CD4-positive, alpha-beta T cell treated with Interleukin-2 at 100 ng/mL for 4 hours (primary cell): ENCODE measurements at regions not wholly inside any gene's neighbourhood (a gene's known extent, or its start where the extent isn't known, plus 50 kb on each side); places are given as distances from the start of the nearest gene placed in this dataset.

Experiments used
- DNase-seq: peaks from one replicate; pipeline ENCODE4 v3.0.0-alpha.2; 2020; ENCODE audit warnings: low spot score

GRCh38 chr19:31664096-31664495 lies 314.9 kb upstream of the TSHZ3 start:
- DNase-seq: no peak

DNA sequence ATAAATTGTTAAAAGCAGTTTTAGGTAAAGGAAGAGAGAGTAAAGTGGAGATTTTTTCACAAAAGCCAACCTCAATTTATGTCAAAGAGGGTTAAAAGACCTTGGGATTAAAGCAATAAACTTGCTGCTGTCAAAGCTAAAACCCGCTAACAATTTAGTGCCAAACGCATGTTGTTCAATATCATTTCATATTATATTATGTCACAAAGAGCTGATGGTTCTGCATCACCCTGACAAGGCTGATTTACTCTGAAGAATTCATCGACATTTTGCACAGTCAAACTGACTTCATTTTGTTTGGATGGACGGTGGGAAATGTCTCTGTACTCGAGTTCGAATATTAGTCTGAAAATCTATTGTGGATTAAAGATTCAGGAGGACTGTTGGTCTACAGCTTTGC lies 315.8 kb upstream of the TSHZ3 start:
- no peak for DNase-seq

DNA sequence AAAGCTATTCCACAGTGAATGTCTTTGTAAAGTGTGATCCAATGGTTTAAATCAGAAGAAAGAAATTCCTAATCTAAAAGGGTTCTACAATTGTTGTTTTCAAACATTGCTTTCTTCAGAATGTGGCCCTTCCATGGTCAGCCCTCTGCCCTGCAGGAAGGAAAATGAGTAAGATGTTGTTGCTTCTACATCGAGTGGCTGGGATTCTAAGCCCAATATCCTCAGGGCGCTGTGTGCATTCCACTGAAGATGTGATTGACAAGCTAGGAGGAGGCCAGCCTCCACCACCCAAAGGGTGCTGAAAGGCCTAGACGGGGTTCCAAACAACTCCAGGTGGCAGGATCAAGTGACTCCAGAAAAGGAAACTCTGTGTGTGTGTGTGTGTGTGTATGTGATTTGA lies 316.9 kb upstream of the TSHZ3 start:
- no peak for DNase-seq

GRCh38 chr19:31667106-31667505 lies 317.9 kb upstream of the TSHZ3 start:
- DNase-seq: no peak

- no peak for DNase-seq
Measured at GRCh38 chr19:31668921-31669320, 319.7 kb upstream of the TSHZ3 start.

GRCh38 chr19:31670931-31671330 lies 321.7 kb upstream of the TSHZ3 start:
- DNase-seq: no peak

- no peak for DNase-seq
Measured at GRCh38 chr19:31671411-31672035, 322.3 kb upstream of the TSHZ3 start.

- DNase-seq: no peak
Measured at GRCh38 chr19:31674503-31675192, 325.4 kb upstream of the TSHZ3 start.

DNA sequence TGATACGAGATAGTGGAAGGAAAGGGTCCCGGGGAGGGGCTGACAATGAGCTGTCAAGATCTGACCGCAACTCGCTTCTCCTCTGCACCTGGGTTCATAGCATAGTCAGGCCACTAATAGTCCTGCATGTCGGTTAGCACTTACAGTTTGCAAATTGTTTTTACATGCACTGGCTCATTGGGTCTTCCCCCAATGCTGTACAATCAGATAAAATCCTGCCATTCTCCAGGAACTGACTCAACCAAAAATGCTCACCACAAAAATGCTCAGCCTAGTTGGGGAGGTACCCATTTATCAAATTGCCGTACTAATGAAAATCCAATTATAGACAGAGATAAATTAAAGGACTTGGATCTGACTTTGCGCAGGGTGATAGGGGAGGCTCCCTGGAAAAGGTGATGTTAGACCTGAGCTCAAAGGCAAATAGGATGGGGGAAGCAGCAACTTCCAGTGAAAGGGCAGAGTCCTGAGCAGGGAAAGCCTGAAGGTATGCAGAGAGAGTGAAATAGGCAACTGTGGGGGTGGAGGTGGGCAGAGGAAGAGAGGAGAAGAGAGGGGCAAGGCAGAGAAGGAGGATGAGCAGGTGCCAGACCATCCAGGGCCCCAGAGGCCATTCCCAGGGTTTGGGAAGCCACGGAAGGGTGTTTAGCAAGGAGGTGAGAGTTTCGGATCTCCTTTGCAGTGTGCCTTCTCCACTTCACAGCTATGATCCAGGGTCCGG lies 326.1 kb upstream of the TSHZ3 start:
- no peak for DNase-seq

DNA sequence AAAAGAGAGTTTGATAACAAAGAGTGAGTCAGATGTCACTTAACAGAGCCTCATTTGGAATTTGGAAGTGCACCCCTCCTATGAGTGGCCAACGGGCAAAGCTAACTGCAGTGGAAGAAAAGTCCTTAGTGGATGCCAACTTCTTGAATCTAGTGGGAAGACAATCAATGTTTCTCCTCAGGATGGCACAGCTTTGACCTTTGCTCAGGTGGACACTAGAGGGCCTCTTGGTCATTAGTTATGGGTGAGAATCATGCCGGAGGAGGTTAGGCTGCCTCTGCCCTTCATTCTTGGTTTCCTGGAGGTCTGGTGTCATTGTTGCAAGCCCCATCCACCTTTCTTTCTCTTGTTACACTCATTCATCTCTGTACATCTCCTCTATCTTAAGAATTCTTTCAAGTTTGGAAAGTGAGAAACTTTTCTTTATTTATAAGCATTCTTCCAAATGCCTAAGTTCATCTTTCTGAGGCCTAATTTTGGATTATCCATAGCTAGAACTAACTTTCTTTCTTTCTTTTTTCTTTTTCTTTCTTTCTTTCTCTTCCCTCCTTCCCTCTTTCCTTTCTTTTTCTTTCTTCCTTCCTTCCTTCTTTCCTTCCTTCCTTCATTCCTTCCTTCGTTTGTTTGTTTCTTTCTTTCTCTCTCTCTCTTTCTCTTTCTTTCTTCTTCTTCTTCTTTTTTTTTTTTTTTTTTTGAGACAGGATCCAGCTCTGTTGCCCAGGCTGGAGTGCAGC lies 327.2 kb upstream of the TSHZ3 start:
- DNase-seq: no peak

DNA sequence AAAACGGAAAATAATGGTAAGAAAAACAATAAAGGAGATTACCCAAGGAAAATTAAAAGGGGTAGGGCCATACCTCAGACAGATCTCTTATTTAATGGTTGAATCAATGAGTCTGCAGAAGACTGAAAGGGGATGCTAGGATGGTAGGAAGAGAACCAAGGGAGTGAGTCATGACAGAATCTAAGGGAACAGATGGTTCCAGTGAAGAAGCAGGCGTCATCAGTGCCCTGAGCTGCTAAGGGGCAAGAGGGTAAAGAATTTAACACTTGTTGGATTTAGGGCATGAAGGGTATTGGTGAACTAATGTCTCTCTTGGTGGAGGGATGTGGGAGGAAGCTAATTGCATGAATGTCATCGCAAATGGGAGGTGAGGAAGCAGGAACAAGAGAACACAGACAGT lies 329.2 kb upstream of the TSHZ3 start:
- DNase-seq: no peak

DNA sequence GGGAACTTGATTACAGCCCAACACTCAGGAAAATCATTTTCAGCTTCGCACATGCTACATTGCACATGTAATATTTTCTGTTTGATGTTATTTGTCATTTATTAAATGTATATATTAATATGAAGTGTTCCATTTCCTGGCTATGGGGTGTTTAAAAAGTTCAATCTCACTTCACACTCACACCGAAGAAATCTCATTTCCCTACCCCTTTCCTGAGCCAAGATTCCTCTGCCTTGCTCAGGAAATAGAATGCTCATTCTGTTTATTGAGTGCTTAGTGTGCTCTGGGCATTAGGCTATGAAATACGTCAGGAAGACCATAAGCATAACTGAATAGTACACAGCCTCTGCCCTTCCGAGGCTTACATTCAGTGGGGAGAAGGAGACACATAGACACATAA lies 331.9 kb upstream of the TSHZ3 start:
- DNase-seq: no peak

- no peak for DNase-seq
Measured at GRCh38 chr19:31693131-31693932, 344.1 kb upstream of the TSHZ3 start.

- DNase-seq: no peak
Measured at GRCh38 chr19:31693933-31694269, 344.7 kb upstream of the TSHZ3 start.

GRCh38 chr19:31694761-31695160 lies 345.5 kb upstream of the TSHZ3 start:
- DNase-seq: no peak

DNA sequence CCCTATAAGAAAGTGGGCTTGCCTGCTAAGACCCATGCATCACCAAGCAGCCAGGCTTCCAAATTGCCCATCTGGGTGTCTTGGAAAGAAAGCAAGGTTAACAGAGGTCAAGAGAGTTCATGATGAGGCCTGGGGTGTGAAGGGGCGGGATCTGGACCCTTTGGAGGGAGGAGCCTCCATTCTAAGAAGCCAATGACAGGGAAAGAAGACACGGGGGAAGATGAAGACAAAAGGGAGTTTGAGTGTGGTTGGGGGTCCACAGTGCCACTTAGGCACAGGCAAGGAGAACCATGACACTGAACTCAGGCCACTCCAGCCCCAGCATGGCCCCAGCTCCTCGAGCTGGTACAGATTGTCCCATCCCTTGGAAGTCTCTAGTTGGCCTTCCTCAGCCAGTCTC lies 350.2 kb upstream of the TSHZ3 start:
- no peak for DNase-seq

GRCh38 chr19:31701146-31701545 lies 351.9 kb upstream of the TSHZ3 start:
- no peak for DNase-seq

DNA sequence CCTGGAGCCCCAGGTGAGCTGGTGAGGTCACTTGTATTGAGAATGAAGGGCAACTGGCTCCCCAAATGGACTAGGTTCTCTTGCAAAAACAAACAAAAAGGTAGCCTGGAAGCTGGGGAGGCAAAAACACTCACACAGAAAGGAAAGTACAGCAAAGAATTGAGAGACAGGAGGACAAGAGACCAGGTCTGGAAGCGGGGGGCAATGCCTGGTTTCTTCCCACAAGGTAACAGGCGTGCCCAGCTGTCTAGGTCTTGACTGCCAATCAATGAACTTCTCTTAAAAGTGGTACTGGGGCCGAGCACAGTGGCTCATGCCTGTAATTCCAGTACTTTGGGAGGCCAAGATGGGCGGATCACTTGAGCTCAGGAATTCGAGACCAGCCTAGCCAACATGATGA lies 356.4 kb upstream of the TSHZ3 start:
- no peak for DNase-seq

DNA sequence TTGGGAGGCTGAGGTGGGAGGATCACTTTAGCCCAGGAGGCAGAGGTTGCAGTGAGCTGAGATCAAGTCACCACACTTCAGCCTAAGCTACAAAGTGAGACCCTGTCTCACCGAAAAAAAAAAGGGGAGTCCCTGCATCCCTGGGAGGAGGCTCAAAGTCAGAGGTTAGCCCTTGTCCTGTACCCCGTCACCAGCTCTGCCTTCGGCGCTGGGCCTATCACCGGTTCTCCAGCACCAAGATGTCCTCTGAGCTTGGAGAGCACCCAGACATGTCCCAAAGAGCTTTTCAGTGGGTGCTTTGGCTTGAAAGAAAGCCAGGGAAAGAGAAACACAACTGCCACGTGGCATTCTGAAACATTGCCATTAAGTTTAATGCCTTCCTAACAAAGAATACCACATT lies 356.9 kb upstream of the TSHZ3 start:
- DNase-seq: no peak

DNA sequence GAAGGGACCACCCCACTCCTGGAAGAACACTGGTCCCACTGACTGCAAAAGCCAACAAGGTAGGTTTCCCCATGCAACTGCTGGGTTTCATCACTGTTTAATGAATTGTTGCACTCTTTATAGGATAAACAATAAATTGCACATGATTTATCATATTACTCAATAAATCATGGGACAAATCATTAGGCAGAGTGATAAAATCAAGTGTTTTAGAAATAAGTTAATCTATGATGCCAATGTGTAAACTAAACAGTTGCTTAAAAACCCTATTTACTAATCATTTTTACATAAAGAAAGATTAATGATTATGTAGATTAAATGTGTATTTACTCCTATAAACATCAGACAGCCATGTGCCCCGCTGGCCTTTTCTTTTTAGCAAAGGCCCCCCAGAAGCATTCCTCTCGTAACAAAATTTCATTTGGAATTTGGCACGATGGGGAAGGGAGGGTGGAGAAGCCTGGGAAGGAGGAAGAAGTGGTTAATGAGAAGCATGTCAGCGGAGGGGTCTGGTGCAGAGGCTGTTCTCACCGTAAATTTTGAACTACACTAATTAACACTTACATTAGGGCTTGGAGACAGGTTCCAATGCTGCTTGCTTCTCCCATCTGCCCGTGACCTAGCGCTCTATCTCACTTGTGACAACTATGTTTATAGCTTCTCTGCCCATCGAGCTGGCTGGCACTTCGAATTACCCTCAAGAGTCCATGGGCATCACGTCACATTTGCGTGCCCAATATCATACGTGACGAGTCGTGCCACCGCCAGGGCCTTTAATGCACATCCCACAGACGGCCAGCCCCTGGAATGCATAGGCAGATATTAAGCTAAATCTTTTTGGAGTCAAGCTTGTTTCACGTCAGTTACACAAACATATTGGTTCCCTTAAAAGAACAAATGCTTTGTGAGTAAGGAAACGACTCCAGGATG lies 357.7 kb upstream of the TSHZ3 start:
- no peak for DNase-seq

DNA sequence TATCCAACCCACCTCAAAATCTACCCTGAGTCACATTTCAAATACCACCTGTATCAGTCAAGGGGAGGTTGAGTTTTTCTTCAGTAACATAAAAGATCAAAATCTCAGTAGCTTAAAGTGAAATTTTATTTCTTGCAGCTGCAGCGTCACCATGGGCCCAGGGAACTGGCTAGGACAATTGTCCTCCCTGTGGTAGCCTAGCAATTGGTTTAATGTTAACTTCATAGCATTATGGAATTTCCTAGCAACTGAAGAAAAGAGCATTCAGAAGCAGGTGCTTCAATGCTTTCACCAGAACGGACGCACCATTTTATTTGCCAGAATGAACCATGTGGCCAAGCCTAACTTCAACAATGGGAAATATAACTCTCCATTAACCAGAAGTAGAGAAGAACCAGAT lies 359.3 kb upstream of the TSHZ3 start:
- no peak for DNase-seq
